Progenitor cell of endocrine pancreas (in vitro differentiated cells): ENCODE measurements at regions not wholly inside any gene's neighbourhood (a gene's known extent, or its start where the extent isn't known, plus 50 kb on each side); places are given as distances from the start of the nearest gene placed in this dataset.

Experiments
- DNase-seq: peaks from one replicate; pipeline ENCODE4 v3.0.0; 2021; ENCODE audit warnings: low spot score; ENCODE audit not compliant: unreplicated experiment
- H3K27ac Mint-ChIP-seq: 2 replicates; pipeline ENCODE4 v1.8.0; 2021; ENCODE audit warnings: mild to moderate bottlenecking, moderate library complexity, mixed read lengths
- H3K27me3 Mint-ChIP-seq: 2 replicates; pipeline ENCODE4 v1.8.0; 2021; ENCODE audit warnings: mixed read lengths
- H3K36me3 Mint-ChIP-seq: 2 replicates; pipeline ENCODE4 v1.8.0; 2022; ENCODE audit warnings: mixed read lengths; ENCODE audit not compliant: insufficient read depth
- H3K4me1 Mint-ChIP-seq: 2 replicates; pipeline ENCODE4 v1.8.0; 2021; ENCODE audit warnings: low read depth, mixed read lengths
- H3K4me3 Mint-ChIP-seq: 2 replicates; pipeline ENCODE4 v1.8.0; 2021; ENCODE audit warnings: low read depth, mild to moderate bottlenecking, moderate library complexity, mixed read lengths
- H3K9me3 Mint-ChIP-seq: 2 replicates; pipeline ENCODE4 v1.8.0; 2021; ENCODE audit warnings: low read depth, mixed read lengths
- CTCF ChIP-seq: fragments of 200-600 bp; sonication (generic); IDR thresholded peaks from one replicate; pipeline ENCODE4 v1.5.0; 2021; ENCODE audit warnings: antibody characterized with exemption, mild to moderate bottlenecking; ENCODE audit not compliant: unreplicated experiment

DNA sequence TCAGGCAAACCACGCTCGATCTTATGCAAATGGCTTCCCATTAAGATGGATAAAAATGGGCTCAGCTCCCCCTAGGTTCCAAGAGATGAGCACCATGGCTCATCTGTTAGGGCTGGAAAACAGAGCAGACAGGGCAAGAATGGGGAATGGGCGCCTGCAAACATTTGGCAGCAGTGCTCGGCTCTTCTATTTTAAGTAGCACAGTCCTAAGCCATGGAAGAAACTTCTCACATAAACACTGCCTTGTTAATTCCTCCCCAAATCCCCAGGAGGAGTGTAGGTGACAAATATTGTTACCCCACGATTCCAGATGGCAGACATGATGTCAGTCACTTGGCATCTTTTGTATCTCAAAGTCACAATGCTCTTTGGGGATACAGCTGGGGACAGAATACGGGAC, 221.8 kb downstream of the ICE1 start:
- no peak overlapping the region for H3K4me3 Mint-ChIP-seq
- DNase-seq, result no peak
- peaks cover 5% of the 10 kb centered on the region for H3K27me3 Mint-ChIP-seq
- H3K27ac Mint-ChIP-seq, result no peak overlapping the region
- H3K9me3 Mint-ChIP-seq, result no peaks in the 10 kb centered on the region
- H3K36me3 Mint-ChIP-seq, result no peaks in the 10 kb centered on the region
- no peaks in the 10 kb centered on the region for H3K4me1 Mint-ChIP-seq
- no peak for TF ChIP-seq CTCF

- no peak for TF ChIP-seq CTCF
- Mint-ChIP-seq H3K27me3 (peaks cover 5% of the 10 kb centered on the region), H3K9me3 (no peaks in the 10 kb centered on the region), H3K4me3 (no peak overlapping the region), H3K4me1 (no peaks in the 10 kb centered on the region), H3K36me3 (no peaks in the 10 kb centered on the region), H3K27ac (no peak overlapping the region)
- no peak for DNase-seq
These were observed 221.0 kb downstream of the ICE1 start for GRCh38 chr5:5643481-5643880.

GRCh38 chr5:5638211-5638610, 215.7 kb downstream of the ICE1 start:
- DNase-seq, result no peak
- peaks cover 12% of the 10 kb centered on the region for H3K27me3 Mint-ChIP-seq
- H3K4me3 Mint-ChIP-seq, result no peak overlapping the region
- H3K4me1 Mint-ChIP-seq, result no peaks in the 10 kb centered on the region
- H3K27ac Mint-ChIP-seq, result no peak overlapping the region
- H3K36me3 Mint-ChIP-seq, result no peaks in the 10 kb centered on the region
- H3K9me3 Mint-ChIP-seq, result peaks cover 2% of the 10 kb centered on the region
- TF ChIP-seq CTCF, result no peak

- Mint-ChIP-seq H3K4me3 (no peak overlapping the region), H3K27me3 (peaks cover 7% of the 10 kb centered on the region), H3K27ac (no peak overlapping the region), H3K9me3 (peaks cover 4% of the 10 kb centered on the region), H3K4me1 (no peaks in the 10 kb centered on the region), H3K36me3 (no peaks in the 10 kb centered on the region)
- no peak for DNase-seq
- no peak for TF ChIP-seq CTCF
These were observed 214.7 kb downstream of the ICE1 start for GRCh38 chr5:5637173-5637572.

- Mint-ChIP-seq H3K27me3 (peaks cover 7% of the 10 kb centered on the region), H3K4me3 (no peak overlapping the region), H3K36me3 (no peaks in the 10 kb centered on the region), H3K9me3 (peaks cover 4% of the 10 kb centered on the region), H3K4me1 (no peaks in the 10 kb centered on the region), H3K27ac (no peak overlapping the region)
- no peak for TF ChIP-seq CTCF
- no peak for DNase-seq
These were observed 212.3 kb downstream of the ICE1 start for GRCh38 chr5:5634817-5635216.
